HCT116 (cell line): ENCODE measurements at regions not wholly inside any gene's neighbourhood (a gene's known extent, or its start where the extent isn't known, plus 50 kb on each side); places are given as distances from the start of the nearest gene placed in this dataset.

Experiments
- CEBPB ChIP-seq: IDR thresholded peaks from 2 replicates; pipeline ENCODE4 v1.6.1; 2012; ENCODE audit warnings: low read depth
- ELF1 ChIP-seq: IDR thresholded peaks from 2 replicates; pipeline ENCODE4 v1.6.1; 2012; ENCODE audit warnings: low read depth, borderline replicate concordance
- EZH2 ChIP-seq: fragments of 200-600 bp; sonication (generic); IDR thresholded peaks from 2 replicates; pipeline ENCODE4 v1.6.1; 2017; ENCODE audit warnings: antibody characterized with exemption, mixed run types
- EZH2phosphoT487 ChIP-seq: fragments of 200-600 bp; IDR thresholded peaks from 2 replicates; pipeline ENCODE4 v1.6.1; 2018; ENCODE audit warnings: antibody characterized with exemption, borderline replicate concordance
- FOSL1 ChIP-seq: IDR thresholded peaks from 2 replicates; pipeline ENCODE4 v1.6.1; 2012; ENCODE audit warnings: low read depth
- POLR2A ChIP-seq: IDR thresholded peaks from 2 replicates; pipeline ENCODE4 v1.7.0; 2011; ENCODE audit warnings: borderline replicate concordance; ENCODE audit not compliant: insufficient read depth, insufficient read length; ENCODE audit errors: extremely low read depth
- POLR2AphosphoS5 ChIP-seq: IDR thresholded peaks from 2 replicates; pipeline ENCODE4 v1.6.1; 2011; ENCODE audit warnings: mild to moderate bottlenecking, low read depth, low read length, moderate library complexity
- SIN3A ChIP-seq: IDR thresholded peaks from 2 replicates; pipeline ENCODE4 v1.6.1; 2012; ENCODE audit warnings: low read depth
- TCF7L2 ChIP-seq: IDR thresholded peaks from 2 replicates; pipeline ENCODE4 v1.7.0; 2011; ENCODE audit warnings: borderline replicate concordance, inconsistent platforms; ENCODE audit not compliant: insufficient read depth, insufficient read length; ENCODE audit errors: extremely low read depth
- ZFX ChIP-seq: fragments of 450-650 bp; IDR thresholded peaks from 2 replicates; pipeline ENCODE4 v1.6.1; 2017
- ZNF274 ChIP-seq: fragments of 200-500 bp; sonication (Bioruptor generic); IDR thresholded peaks from 2 replicates; pipeline ENCODE4 v1.6.1; 2014; ENCODE audit warnings: mild to moderate bottlenecking, low read depth, low read length, inconsistent platforms
- TF ChIP-seq, protein P1 (sequence below), 3 experiments: fragments of 200-600 bp in 1 of 3; sonication (generic) in 1 of 3; IDR thresholded peaks in 2 of 3; conservative IDR thresholded peaks in 1 of 3; 2 replicates each; pipeline ENCODE4 v1.5.1; 2012 to 2017; ENCODE audit warnings: low read depth in 2 of 3, low read length in 2 of 3, antibody characterized with exemption in 1 of 3, borderline replicate concordance in 1 of 3, control low read depth in 1 of 3, mild to moderate bottlenecking in 1 of 3, mixed read lengths in 1 of 3, mixed run types in 1 of 3, moderate library complexity in 1 of 3; ENCODE audit not compliant: insufficient read depth in 1 of 3
- TF ChIP-seq, protein P2 (sequence below): IDR thresholded peaks from 2 replicates; pipeline ENCODE4 v1.6.1; 2012

DNA sequence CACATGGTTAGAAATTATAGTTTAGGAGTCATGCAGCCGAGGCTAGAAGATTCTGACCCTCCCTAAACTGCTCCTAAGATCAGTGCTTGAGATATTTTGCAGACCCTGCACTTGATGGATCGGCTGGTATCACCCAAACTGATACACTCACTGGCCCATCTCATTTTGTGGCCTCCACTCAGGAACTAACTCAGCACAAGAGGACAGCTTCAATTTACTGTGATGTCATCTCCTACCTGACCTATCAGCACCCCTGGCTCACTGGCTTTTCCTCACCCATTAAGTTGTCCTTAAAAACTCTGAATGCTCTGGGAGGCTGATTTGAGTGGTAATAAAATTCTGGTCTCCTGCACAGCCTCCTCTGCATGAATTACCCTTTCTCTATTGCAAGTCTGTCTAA lies 450.9 kb downstream of the PCDH10 start:
- no peak for TF ChIP-seq POLR2A
- no peak for TF ChIP-seq POLR2AphosphoS5
- TF ChIP-seq, protein P1, sequence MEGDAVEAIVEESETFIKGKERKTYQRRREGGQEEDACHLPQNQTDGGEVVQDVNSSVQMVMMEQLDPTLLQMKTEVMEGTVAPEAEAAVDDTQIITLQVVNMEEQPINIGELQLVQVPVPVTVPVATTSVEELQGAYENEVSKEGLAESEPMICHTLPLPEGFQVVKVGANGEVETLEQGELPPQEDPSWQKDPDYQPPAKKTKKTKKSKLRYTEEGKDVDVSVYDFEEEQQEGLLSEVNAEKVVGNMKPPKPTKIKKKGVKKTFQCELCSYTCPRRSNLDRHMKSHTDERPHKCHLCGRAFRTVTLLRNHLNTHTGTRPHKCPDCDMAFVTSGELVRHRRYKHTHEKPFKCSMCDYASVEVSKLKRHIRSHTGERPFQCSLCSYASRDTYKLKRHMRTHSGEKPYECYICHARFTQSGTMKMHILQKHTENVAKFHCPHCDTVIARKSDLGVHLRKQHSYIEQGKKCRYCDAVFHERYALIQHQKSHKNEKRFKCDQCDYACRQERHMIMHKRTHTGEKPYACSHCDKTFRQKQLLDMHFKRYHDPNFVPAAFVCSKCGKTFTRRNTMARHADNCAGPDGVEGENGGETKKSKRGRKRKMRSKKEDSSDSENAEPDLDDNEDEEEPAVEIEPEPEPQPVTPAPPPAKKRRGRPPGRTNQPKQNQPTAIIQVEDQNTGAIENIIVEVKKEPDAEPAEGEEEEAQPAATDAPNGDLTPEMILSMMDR (IDR thresholded peaks at IDR 0.05 in 2 of 3, conservative IDR thresholded peaks at IDR 0.05 in 1 of 3; ENCODE audit: borderline replicate concordance in 1 of 3, insufficient read depth in 1 of 3, low read depth in 2 of 3, low read length in 2 of 3): no peak
- no peak for TF ChIP-seq ELF1
- no peak for TF ChIP-seq EZH2phosphoT487
- TF ChIP-seq ZFX: no peak
- no peak for TF ChIP-seq ZNF274
- no peak for TF ChIP-seq EZH2
- TF ChIP-seq TCF7L2: no peak
- TF ChIP-seq CEBPB: no peak
- no peak for TF ChIP-seq FOSL1
- TF ChIP-seq SIN3A: no peak
- TF ChIP-seq, protein P2, sequence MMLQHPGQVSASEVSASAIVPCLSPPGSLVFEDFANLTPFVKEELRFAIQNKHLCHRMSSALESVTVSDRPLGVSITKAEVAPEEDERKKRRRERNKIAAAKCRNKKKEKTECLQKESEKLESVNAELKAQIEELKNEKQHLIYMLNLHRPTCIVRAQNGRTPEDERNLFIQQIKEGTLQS: no peak
